Prostate gland (tissue), 2 donors: ENCODE measurements at regions not wholly inside any gene's neighbourhood (a gene's known extent, or its start where the extent isn't known, plus 50 kb on each side); places are given as distances from the start of the nearest gene placed in this dataset.

Experiments used
- POLR2AphosphoS5 ChIP-seq: sonication (generic); formaldehyde crosslinking; IDR thresholded peaks from one replicate; pipeline ENCODE4 v1.6.1; 2017; ENCODE audit warnings: antibody characterized with exemption
- TF ChIP-seq, protein P1 (sequence below), 4 experiments: fragments of 200-600 bp in 2 of 4; fragments of 450-650 bp in 2 of 4; sonication (generic) in 2 of 4; IDR thresholded peaks; 1 replicate in 3 of 4; 2 replicates in 1 of 4; pipeline ENCODE4 v1.5.1; 2016 to 2019; ENCODE audit warnings: antibody characterized with exemption in 4 of 4, mild to moderate bottlenecking in 2 of 4, moderate library complexity in 2 of 4

DNA sequence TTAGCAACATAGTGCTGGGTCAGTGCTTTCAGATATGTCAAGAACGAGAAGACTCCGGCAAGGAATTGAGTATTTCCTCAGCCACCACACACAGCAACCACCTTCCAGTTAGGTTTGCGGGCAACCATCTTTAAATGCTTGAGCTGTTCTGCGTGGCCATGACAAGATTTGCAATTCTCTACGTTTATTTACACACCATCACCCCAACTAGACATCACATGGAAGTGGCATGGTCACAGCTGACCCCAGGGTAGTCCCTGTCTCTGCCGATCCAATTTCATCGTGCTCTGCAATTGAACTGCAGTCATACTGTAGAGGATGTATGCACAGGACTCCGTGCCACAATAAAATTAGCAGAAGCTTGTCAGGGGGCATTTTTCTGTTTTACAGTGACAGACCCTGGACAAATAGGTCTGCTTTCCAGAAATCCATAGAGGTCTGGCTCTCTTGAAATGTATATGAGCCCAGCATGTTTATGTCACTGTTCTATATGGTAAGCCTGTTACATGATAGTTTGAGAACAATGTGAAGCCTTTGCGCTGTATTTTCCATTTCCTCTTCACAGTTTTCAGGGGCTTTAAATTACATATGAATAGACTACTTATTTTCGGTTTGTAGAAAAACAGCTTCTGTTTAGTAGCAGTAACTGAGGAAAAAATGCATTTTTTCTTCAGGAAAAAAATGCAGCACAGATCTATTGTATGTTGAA lies 605.2 kb downstream of the NR4A2 start:
- TF ChIP-seq, protein P1, sequence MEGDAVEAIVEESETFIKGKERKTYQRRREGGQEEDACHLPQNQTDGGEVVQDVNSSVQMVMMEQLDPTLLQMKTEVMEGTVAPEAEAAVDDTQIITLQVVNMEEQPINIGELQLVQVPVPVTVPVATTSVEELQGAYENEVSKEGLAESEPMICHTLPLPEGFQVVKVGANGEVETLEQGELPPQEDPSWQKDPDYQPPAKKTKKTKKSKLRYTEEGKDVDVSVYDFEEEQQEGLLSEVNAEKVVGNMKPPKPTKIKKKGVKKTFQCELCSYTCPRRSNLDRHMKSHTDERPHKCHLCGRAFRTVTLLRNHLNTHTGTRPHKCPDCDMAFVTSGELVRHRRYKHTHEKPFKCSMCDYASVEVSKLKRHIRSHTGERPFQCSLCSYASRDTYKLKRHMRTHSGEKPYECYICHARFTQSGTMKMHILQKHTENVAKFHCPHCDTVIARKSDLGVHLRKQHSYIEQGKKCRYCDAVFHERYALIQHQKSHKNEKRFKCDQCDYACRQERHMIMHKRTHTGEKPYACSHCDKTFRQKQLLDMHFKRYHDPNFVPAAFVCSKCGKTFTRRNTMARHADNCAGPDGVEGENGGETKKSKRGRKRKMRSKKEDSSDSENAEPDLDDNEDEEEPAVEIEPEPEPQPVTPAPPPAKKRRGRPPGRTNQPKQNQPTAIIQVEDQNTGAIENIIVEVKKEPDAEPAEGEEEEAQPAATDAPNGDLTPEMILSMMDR (IDR thresholded peaks at IDR 0.05) = no peak
- TF ChIP-seq POLR2AphosphoS5 = no peak
